ENCODE measurements at regions not wholly inside any gene's neighbourhood (a gene's known extent, or its start where the extent isn't known, plus 50 kb on each side); places are given as distances from the start of the nearest gene placed in this dataset.

GRCh38 chr6:100171533-100172321 is 177.7 kb upstream of the MCHR2 start:
- H3K36me3 ChIP-seq (ENCODE audit: control insufficient read depth in 1 of 2, insufficient read depth in 2 of 2, low read depth in 1 of 2, low read length in 2 of 2): no peaks in the 10 kb centered on the region
- H3K27ac ChIP-seq (ENCODE audit: low read length, poor library complexity, severe bottlenecking): no peak overlapping the region
- H3K4me3 ChIP-seq (ENCODE audit: insufficient read depth in 1 of 2, low read depth in 1 of 2, low read length in 2 of 2): no peak overlapping the region
- no peak overlapping the region for H3K9ac ChIP-seq (ENCODE audit: low read length)
- no peak overlapping the region for H2BK15ac ChIP-seq (ENCODE audit: low read depth, poor library complexity, severe bottlenecking)
- WGBS: 92% methylated on average over 2 of the region's 4 CpGs
- H3K27me3 ChIP-seq (ENCODE audit: control insufficient read depth in 1 of 2, insufficient read depth in 1 of 2, low read length in 2 of 2): no peaks in the 10 kb centered on the region
- H2AK5ac ChIP-seq (ENCODE audit: low read length, severe bottlenecking): no peak overlapping the region
- H2BK5ac ChIP-seq (ENCODE audit: low read depth, low read length, poor library complexity, severe bottlenecking): no peak overlapping the region
- H3K18ac ChIP-seq (ENCODE audit: low read depth in 1 of 2, low read length in 2 of 2): no peak overlapping the region
- no peaks in the 10 kb centered on the region for H3K79me1 ChIP-seq (replicated peaks; ENCODE audit: low read length, poor library complexity, severe bottlenecking)
- no peak overlapping the region for H4K8ac ChIP-seq (ENCODE audit: low read length)
- no peak overlapping the region for H3K23ac ChIP-seq (ENCODE audit: low read length in 2 of 2)
- H3K9me3 ChIP-seq (ENCODE audit: control insufficient read depth, low read length): no peaks in the 10 kb centered on the region
- no peak overlapping the region for H2AFZ ChIP-seq (ENCODE audit: low read depth, low read length)
- no peak overlapping the region for H4K91ac ChIP-seq (ENCODE audit: low read length)
- no peak overlapping the region for H3K4me2 ChIP-seq (ENCODE audit: low read length, poor library complexity, severe bottlenecking)
- no peak overlapping the region for H3K4ac ChIP-seq (ENCODE audit: low read depth in 1 of 2, low read length in 2 of 2)
- H2BK120ac ChIP-seq (ENCODE audit: low read depth, low read length): no peak overlapping the region
- H3K4me1 ChIP-seq (ENCODE audit: control insufficient read depth, insufficient read depth, low read depth, low read length): peaks cover 2% of the 10 kb centered on the region
- H2BK12ac ChIP-seq (ENCODE audit: low read length in 2 of 2): no peak overlapping the region
- H3K14ac ChIP-seq (ENCODE audit: low read length in 2 of 2): no peak overlapping the region
- no peak for DNase-seq

DNA sequence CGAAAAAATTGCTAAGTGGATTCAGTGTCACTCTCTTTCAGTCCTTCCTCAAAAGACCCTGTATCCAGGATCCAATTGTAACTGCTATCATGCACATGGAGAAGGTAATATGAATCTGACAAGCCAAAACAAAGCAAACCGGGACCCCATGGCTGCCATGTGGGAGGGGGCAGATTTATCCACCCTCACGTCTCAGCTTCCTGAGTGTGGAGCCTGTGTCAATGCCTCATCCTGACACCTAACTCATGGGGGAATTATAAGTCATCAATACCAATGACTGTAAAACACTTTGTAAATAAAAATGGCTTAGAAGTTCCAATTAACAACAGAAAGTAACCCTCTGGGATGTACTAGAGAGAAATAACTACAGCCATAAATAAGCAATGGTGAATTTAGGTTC is 174.1 kb upstream of the MCHR2 start:
- Histone ChIP-seq H3K36me3 (ENCODE audit: control insufficient read depth in 1 of 2, insufficient read depth in 2 of 2, low read depth in 1 of 2, low read length in 2 of 2) (no peaks in the 10 kb centered on the region), H3K27me3 (ENCODE audit: control insufficient read depth in 1 of 2, insufficient read depth in 1 of 2, low read length in 2 of 2) (no peaks in the 10 kb centered on the region), H3K4me3 (ENCODE audit: insufficient read depth in 1 of 2, low read depth in 1 of 2, low read length in 2 of 2) (no peak overlapping the region), H2AFZ (ENCODE audit: low read depth, low read length) (no peak overlapping the region), H2AK5ac (ENCODE audit: low read length, severe bottlenecking) (no peak overlapping the region), H4K8ac (ENCODE audit: low read length) (no peak overlapping the region), H3K4me1 (ENCODE audit: control insufficient read depth, insufficient read depth, low read depth, low read length) (no peaks in the 10 kb centered on the region), H2BK5ac (ENCODE audit: low read depth, low read length, poor library complexity, severe bottlenecking) (no peak overlapping the region), H3K9me3 (ENCODE audit: control insufficient read depth, low read length) (no peaks in the 10 kb centered on the region), H2BK120ac (ENCODE audit: low read depth, low read length) (no peak overlapping the region), H2BK12ac (ENCODE audit: low read length in 2 of 2) (no peak overlapping the region), H4K91ac (ENCODE audit: low read length) (no peak overlapping the region), H3K27ac (ENCODE audit: low read length, poor library complexity, severe bottlenecking) (no peak overlapping the region), H3K14ac (ENCODE audit: low read length in 2 of 2) (no peak overlapping the region), H3K23ac (ENCODE audit: low read length in 2 of 2) (no peak overlapping the region), H3K18ac (ENCODE audit: low read depth in 1 of 2, low read length in 2 of 2) (no peak overlapping the region), H3K4me2 (ENCODE audit: low read length, poor library complexity, severe bottlenecking) (no peak overlapping the region), H3K79me1 (replicated peaks; ENCODE audit: low read length, poor library complexity, severe bottlenecking) (no peaks in the 10 kb centered on the region), H3K9ac (ENCODE audit: low read length) (no peak overlapping the region), H2BK15ac (ENCODE audit: low read depth, poor library complexity, severe bottlenecking) (no peak overlapping the region), H3K4ac (ENCODE audit: low read depth in 1 of 2, low read length in 2 of 2) (no peak overlapping the region)
- 62% methylated on average over 2 of the region's 3 CpGs for WGBS
- no peak for DNase-seq

GRCh38 chr6:100167585-100167984 is 173.6 kb upstream of the MCHR2 start:
- H3K9ac ChIP-seq (ENCODE audit: low read length): no peak overlapping the region
- no peaks in the 10 kb centered on the region for H3K4me1 ChIP-seq (ENCODE audit: control insufficient read depth, insufficient read depth, low read depth, low read length)
- no peak overlapping the region for H4K91ac ChIP-seq (ENCODE audit: low read length)
- no peak overlapping the region for H3K18ac ChIP-seq (ENCODE audit: low read depth in 1 of 2, low read length in 2 of 2)
- H2BK12ac ChIP-seq (ENCODE audit: low read length in 2 of 2): no peak overlapping the region
- WGBS: 45% methylated on average over 3 of the region's 4 CpGs
- H4K8ac ChIP-seq (ENCODE audit: low read length): no peak overlapping the region
- H3K27ac ChIP-seq (ENCODE audit: low read length, poor library complexity, severe bottlenecking): no peak overlapping the region
- H2BK15ac ChIP-seq (ENCODE audit: low read depth, poor library complexity, severe bottlenecking): no peak overlapping the region
- H2AFZ ChIP-seq (ENCODE audit: low read depth, low read length): no peak overlapping the region
- no peaks in the 10 kb centered on the region for H3K27me3 ChIP-seq (ENCODE audit: control insufficient read depth in 1 of 2, insufficient read depth in 1 of 2, low read length in 2 of 2)
- no peak overlapping the region for H2AK5ac ChIP-seq (ENCODE audit: low read length, severe bottlenecking)
- H3K36me3 ChIP-seq (ENCODE audit: control insufficient read depth in 1 of 2, insufficient read depth in 2 of 2, low read depth in 1 of 2, low read length in 2 of 2): no peaks in the 10 kb centered on the region
- H2BK120ac ChIP-seq (ENCODE audit: low read depth, low read length): no peak overlapping the region
- no peaks in the 10 kb centered on the region for H3K9me3 ChIP-seq (ENCODE audit: control insufficient read depth, low read length)
- H2BK5ac ChIP-seq (ENCODE audit: low read depth, low read length, poor library complexity, severe bottlenecking): no peak overlapping the region
- H3K4ac ChIP-seq (ENCODE audit: low read depth in 1 of 2, low read length in 2 of 2): no peak overlapping the region
- H3K79me1 ChIP-seq (replicated peaks; ENCODE audit: low read length, poor library complexity, severe bottlenecking): no peaks in the 10 kb centered on the region
- no peak overlapping the region for H3K4me2 ChIP-seq (ENCODE audit: low read length, poor library complexity, severe bottlenecking)
- H3K23ac ChIP-seq (ENCODE audit: low read length in 2 of 2): no peak overlapping the region
- DNase-seq: no peak
- no peak overlapping the region for H3K14ac ChIP-seq (ENCODE audit: low read length in 2 of 2)
- no peak overlapping the region for H3K4me3 ChIP-seq (ENCODE audit: insufficient read depth in 1 of 2, low read depth in 1 of 2, low read length in 2 of 2)

DNA sequence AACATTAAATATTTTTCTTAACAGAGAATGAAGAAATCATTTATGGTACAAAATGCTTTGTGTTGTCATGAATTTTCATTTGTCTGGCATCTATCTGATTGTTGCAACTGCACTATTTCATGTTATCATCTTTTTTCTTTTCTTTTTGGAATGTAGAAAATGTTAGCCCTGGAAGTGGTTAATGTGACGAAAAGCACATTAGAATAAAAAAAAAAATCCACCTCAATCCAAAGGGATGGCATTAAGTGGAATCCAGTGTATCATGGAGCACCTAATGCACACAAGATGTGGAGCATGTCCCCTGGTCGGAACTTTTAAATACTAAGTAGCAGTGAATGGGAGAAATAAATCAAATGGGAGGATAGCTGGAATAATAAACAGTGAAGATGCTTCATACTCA is 172.9 kb upstream of the MCHR2 start:
- no peak for DNase-seq
- WGBS: 0% methylated on average over 1 of the region's 2 CpGs
- Histone ChIP-seq H3K79me1 (replicated peaks; ENCODE audit: low read length, poor library complexity, severe bottlenecking) (no peaks in the 10 kb centered on the region), H2BK12ac (ENCODE audit: low read length in 2 of 2) (no peak overlapping the region), H3K27me3 (ENCODE audit: control insufficient read depth in 1 of 2, insufficient read depth in 1 of 2, low read length in 2 of 2) (peaks cover 0 to 3% of the 10 kb centered on the region in 2 experiments), H3K23ac (ENCODE audit: low read length in 2 of 2) (no peak overlapping the region), H3K4me3 (ENCODE audit: insufficient read depth in 1 of 2, low read depth in 1 of 2, low read length in 2 of 2) (no peak overlapping the region), H2AFZ (ENCODE audit: low read depth, low read length) (no peak overlapping the region), H3K36me3 (ENCODE audit: control insufficient read depth in 1 of 2, insufficient read depth in 2 of 2, low read depth in 1 of 2, low read length in 2 of 2) (no peaks in the 10 kb centered on the region), H4K8ac (ENCODE audit: low read length) (no peak overlapping the region), H3K4ac (ENCODE audit: low read depth in 1 of 2, low read length in 2 of 2) (no peak overlapping the region), H4K91ac (ENCODE audit: low read length) (no peak overlapping the region), H3K4me1 (ENCODE audit: control insufficient read depth, insufficient read depth, low read depth, low read length) (no peaks in the 10 kb centered on the region), H2BK120ac (ENCODE audit: low read depth, low read length) (no peak overlapping the region), H3K14ac (ENCODE audit: low read length in 2 of 2) (no peak overlapping the region), H3K9ac (ENCODE audit: low read length) (no peak overlapping the region), H3K4me2 (ENCODE audit: low read length, poor library complexity, severe bottlenecking) (no peak overlapping the region), H2AK5ac (ENCODE audit: low read length, severe bottlenecking) (no peak overlapping the region), H3K18ac (ENCODE audit: low read depth in 1 of 2, low read length in 2 of 2) (no peak overlapping the region), H2BK15ac (ENCODE audit: low read depth, poor library complexity, severe bottlenecking) (no peak overlapping the region), H2BK5ac (ENCODE audit: low read depth, low read length, poor library complexity, severe bottlenecking) (no peak overlapping the region), H3K27ac (ENCODE audit: low read length, poor library complexity, severe bottlenecking) (no peak overlapping the region), H3K9me3 (ENCODE audit: control insufficient read depth, low read length) (no peaks in the 10 kb centered on the region)
